Karpas-422 (cell line): ENCODE measurements at regions not wholly inside any gene's neighbourhood (a gene's known extent, or its start where the extent isn't known, plus 50 kb on each side); places are given as distances from the start of the nearest gene placed in this dataset.
"Not testable (repeated sequence)": the region's sequence is repeated elsewhere in the genome, so short reads cannot be mapped to it uniquely, and the experiment has no call there.

ENCODE experiments used
- DNase-seq: peaks from one replicate; pipeline ENCODE4 v3.0.0-alpha.2; 2015
- H2AFZ ChIP-seq: fragments of 200-600 bp; sonication (generic); 2 replicates; pipeline ENCODE4 v1.6.1; 2014; ENCODE audit warnings: antibody characterized with exemption, low read length, mixed read lengths
- H3K27ac ChIP-seq: fragments of 200-600 bp; sonication (generic); 2 replicates; pipeline ENCODE4 v1.5.1; 2014; ENCODE audit warnings: mild to moderate bottlenecking, low read length, moderate library complexity
- H3K27me3 ChIP-seq: fragments of 200-600 bp; sonication (generic); 2 replicates; pipeline ENCODE4 v1.6.1; 2014; ENCODE audit warnings: low read length, mixed read lengths
- H3K36me3 ChIP-seq: fragments of 200-600 bp; sonication (generic); 2 replicates; pipeline ENCODE4 v1.6.1; 2014; ENCODE audit warnings: low read length, mixed read lengths; ENCODE audit not compliant: insufficient read depth
- H3K4me1 ChIP-seq: fragments of 200-600 bp; sonication (generic); 2 replicates; pipeline ENCODE4 v1.6.1; 2014; ENCODE audit warnings: mild to moderate bottlenecking, low read length, mixed read lengths
- H3K4me2 ChIP-seq: fragments of 200-600 bp; sonication (generic); 2 replicates; pipeline ENCODE4 v1.6.1; 2014; ENCODE audit warnings: low read length, low read depth, mild to moderate bottlenecking; ENCODE audit not compliant: poor library complexity, severe bottlenecking
- H3K4me3 ChIP-seq: fragments of 200-600 bp; sonication (generic); 2 replicates; pipeline ENCODE4 v1.5.1; 2014; ENCODE audit warnings: mild to moderate bottlenecking, antibody characterized with exemption, low read length, mixed read lengths
- H3K79me2 ChIP-seq: fragments of 200-600 bp; sonication (generic); 2 replicates; pipeline ENCODE4 v1.6.1; 2014; ENCODE audit warnings: mild to moderate bottlenecking, low read length, mixed read lengths
- H3K9ac ChIP-seq: fragments of 200-600 bp; sonication (generic); 2 replicates; pipeline ENCODE4 v1.6.0; 2014; ENCODE audit warnings: low read length
- H3K9me2 ChIP-seq: fragments of 200-600 bp; sonication (generic), shearing (Covaris generic); replicated peaks from 2 replicates; pipeline ENCODE4 v1.6.0; 2014; ENCODE audit warnings: mild to moderate bottlenecking, low read length, moderate library complexity; ENCODE audit not compliant: insufficient read depth
- H3K9me3 ChIP-seq: fragments of 300-700, 200-600 bp; sonication (generic); 2 replicates; pipeline ENCODE4 v1.6.1; 2014; ENCODE audit warnings: low read length, mixed read lengths
- H4K20me1 ChIP-seq: fragments of 200-600 bp; sonication (generic); 2 replicates; pipeline ENCODE4 v1.6.1; 2014; ENCODE audit warnings: mild to moderate bottlenecking, antibody characterized with exemption, low read length, low read depth; ENCODE audit not compliant: insufficient read depth

GRCh38 chr4:30867427-30867826 lies 147.3 kb downstream of the PCDH7 start:
- peaks cover 23% of the 10 kb centered on the region for H3K9me3 ChIP-seq
- no peak for DNase-seq
- H3K4me3 ChIP-seq, result no peak overlapping the region
- H3K4me2 ChIP-seq, result no peak overlapping the region
- H3K9me2 ChIP-seq, result no peaks in the 10 kb centered on the region
- H3K9ac ChIP-seq, result no peak overlapping the region
- H4K20me1 ChIP-seq, result no peaks in the 10 kb centered on the region
- no peaks in the 10 kb centered on the region for H3K36me3 ChIP-seq
- no peak overlapping the region for H2AFZ ChIP-seq
- H3K27me3 ChIP-seq, result no peaks in the 10 kb centered on the region
- no peaks in the 10 kb centered on the region for H3K4me1 ChIP-seq
- no peaks in the 10 kb centered on the region for H3K79me2 ChIP-seq
- no peak overlapping the region for H3K27ac ChIP-seq

DNA sequence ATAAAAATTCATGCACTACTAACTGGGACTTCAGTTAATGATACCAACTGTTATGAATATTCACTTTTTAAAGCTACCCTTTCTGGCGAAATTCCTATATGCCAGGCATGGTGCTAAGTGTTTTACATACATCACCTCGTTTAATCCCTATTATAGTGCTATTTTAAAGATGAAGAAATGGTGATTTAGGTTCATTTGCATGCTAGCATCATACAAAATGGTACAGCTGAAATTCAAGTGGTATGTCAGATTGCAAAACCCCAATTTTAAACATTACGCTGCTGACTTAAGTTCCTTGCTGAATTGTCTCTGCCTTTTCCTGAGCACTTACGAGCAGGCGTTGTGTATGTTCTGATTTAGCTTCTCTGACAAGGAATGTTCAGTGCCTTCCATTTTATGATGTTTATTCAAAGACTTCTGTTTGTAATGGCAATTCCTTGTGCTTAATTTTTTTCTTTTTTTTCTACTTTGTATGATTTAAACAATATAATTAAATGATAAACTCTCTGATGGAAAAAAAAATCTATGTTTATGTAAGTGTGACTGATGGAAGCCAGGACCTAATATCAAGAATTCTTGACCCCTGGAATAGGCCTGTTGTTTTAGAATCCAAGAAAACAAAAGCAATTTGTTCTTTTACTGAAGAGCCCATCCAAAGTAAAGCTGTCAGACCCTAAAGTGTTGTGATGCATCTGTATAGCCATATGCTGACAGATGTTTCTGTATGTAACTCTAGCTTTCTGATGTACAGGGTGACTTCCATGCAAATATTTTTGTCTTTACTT lies 148.1 kb downstream of the PCDH7 start:
- H3K27ac ChIP-seq, result no peak overlapping the region
- H3K36me3 ChIP-seq, result no peaks in the 10 kb centered on the region
- DNase-seq, result no peak
- no peak overlapping the region for H3K4me2 ChIP-seq
- H3K9ac ChIP-seq, result no peak overlapping the region
- H2AFZ ChIP-seq, result no peak overlapping the region
- H3K4me1 ChIP-seq, result no peaks in the 10 kb centered on the region
- no peaks in the 10 kb centered on the region for H3K27me3 ChIP-seq
- H3K79me2 ChIP-seq, result no peaks in the 10 kb centered on the region
- peaks cover 19% of the 10 kb centered on the region for H3K9me3 ChIP-seq
- H4K20me1 ChIP-seq, result no peaks in the 10 kb centered on the region
- H3K9me2 ChIP-seq, result no peaks in the 10 kb centered on the region
- no peak overlapping the region for H3K4me3 ChIP-seq

DNA sequence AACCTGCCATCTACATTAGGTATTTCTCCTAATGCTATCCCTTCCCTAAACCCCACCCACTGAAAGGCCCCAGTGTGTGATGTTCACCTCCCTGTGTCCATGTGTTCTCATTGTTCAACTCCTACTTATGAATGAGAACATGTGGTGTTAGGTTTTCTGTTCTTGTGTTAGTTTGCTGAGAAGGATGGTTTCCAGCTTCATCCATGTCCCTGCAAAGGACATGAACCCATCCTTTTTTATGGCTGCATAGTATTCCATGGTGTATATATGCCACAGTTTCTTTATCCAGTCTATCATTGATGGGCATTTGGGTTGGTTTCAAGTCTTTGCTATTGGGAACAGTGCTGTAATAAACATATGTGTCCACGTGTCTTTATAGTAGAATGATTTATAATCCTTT lies 149.2 kb downstream of the PCDH7 start:
- H3K9me2 ChIP-seq, H3K27me3 ChIP-seq, DNase-seq, H2AFZ ChIP-seq, H3K79me2 ChIP-seq, H3K4me1 ChIP-seq, H3K4me3 ChIP-seq, H3K4me2 ChIP-seq, H3K27ac ChIP-seq, H3K36me3 ChIP-seq, H3K9ac ChIP-seq, H4K20me1 ChIP-seq: not testable (repeated sequence)
- H3K9me3 ChIP-seq, result peaks cover 18% of the 10 kb centered on the region

GRCh38 chr4:30870513-30870912 lies 150.3 kb downstream of the PCDH7 start:
- no peaks in the 10 kb centered on the region for H3K27me3 ChIP-seq
- no peak overlapping the region for H3K27ac ChIP-seq
- H3K36me3 ChIP-seq, result no peaks in the 10 kb centered on the region
- H2AFZ ChIP-seq, result no peak overlapping the region
- H3K4me2 ChIP-seq, result no peak overlapping the region
- DNase-seq, result no peak
- H4K20me1 ChIP-seq, result no peaks in the 10 kb centered on the region
- peaks cover 17% of the 10 kb centered on the region for H3K9me3 ChIP-seq
- no peaks in the 10 kb centered on the region for H3K9me2 ChIP-seq
- no peak overlapping the region for H3K9ac ChIP-seq
- no peaks in the 10 kb centered on the region for H3K79me2 ChIP-seq
- H3K4me1 ChIP-seq, result no peaks in the 10 kb centered on the region
- H3K4me3 ChIP-seq, result no peak overlapping the region

GRCh38 chr4:30875658-30876269 lies 155.6 kb downstream of the PCDH7 start:
- Histone ChIP-seq H2AFZ (no peak overlapping the region), H3K4me1 (no peaks in the 10 kb centered on the region), H3K9me3 (peaks cover 30% of the 10 kb centered on the region), H3K36me3 (no peaks in the 10 kb centered on the region), H3K79me2 (no peaks in the 10 kb centered on the region), H3K27ac (no peak overlapping the region), H3K9me2 (no peaks in the 10 kb centered on the region), H3K4me3 (no peak overlapping the region), H3K4me2 (no peak overlapping the region), H3K27me3 (no peaks in the 10 kb centered on the region), H4K20me1 (no peaks in the 10 kb centered on the region), H3K9ac (no peak overlapping the region)
- DNase-seq, result no peak

- H3K79me2 ChIP-seq, result no peaks in the 10 kb centered on the region
These were observed 159.9 kb downstream of the PCDH7 start for GRCh38 chr4:30879855-30880598.

DNA sequence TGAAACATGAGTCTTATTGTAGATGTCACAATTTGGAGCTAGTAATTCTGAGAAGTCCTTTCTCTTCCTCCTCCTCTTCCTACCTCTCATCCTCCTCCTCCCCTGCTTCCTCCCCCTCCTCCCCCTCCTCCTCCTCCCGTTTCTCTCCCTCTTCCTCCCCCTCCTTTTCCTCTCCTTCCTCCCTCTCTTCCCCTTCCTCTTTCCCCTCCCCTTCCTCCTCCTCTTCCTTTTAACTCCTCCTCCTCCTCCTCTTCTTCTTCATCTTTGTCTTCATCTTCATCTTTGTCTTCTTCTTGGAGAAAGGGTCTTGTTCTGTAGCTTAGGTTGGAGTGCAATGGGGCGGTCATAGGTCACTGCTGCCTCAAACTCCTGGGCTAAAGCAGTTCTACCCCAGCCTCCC lies 161.8 kb downstream of the PCDH7 start:
- no peak for DNase-seq
- Histone ChIP-seq H3K27ac (no peak overlapping the region), H3K4me3 (no peak overlapping the region), H3K9me2 (no peaks in the 10 kb centered on the region), H3K36me3 (no peaks in the 10 kb centered on the region), H4K20me1 (no peaks in the 10 kb centered on the region), H3K27me3 (no peaks in the 10 kb centered on the region), H3K9me3 (peaks cover 16% of the 10 kb centered on the region), H2AFZ (no peak overlapping the region), H3K4me1 (no peaks in the 10 kb centered on the region), H3K79me2 (no peaks in the 10 kb centered on the region), H3K9ac (no peak overlapping the region), H3K4me2 (no peak overlapping the region)

More at GRCh38 chr4:30879855-30880598, 159.9 kb downstream of the PCDH7 start:
- no peak overlapping the region for H3K4me3 ChIP-seq
- no peaks in the 10 kb centered on the region for H3K27me3 ChIP-seq
- no peak for DNase-seq
- H3K9me2 ChIP-seq, result no peaks in the 10 kb centered on the region
- no peak overlapping the region for H3K4me2 ChIP-seq
- H3K9me3 ChIP-seq, result peaks cover 23% of the 10 kb centered on the region
- no peaks in the 10 kb centered on the region for H4K20me1 ChIP-seq
- H3K9ac ChIP-seq, result no peak overlapping the region
- H3K36me3 ChIP-seq, result no peaks in the 10 kb centered on the region
- no peaks in the 10 kb centered on the region for H3K4me1 ChIP-seq
- no peak overlapping the region for H3K27ac ChIP-seq
- no peak overlapping the region for H2AFZ ChIP-seq

DNA sequence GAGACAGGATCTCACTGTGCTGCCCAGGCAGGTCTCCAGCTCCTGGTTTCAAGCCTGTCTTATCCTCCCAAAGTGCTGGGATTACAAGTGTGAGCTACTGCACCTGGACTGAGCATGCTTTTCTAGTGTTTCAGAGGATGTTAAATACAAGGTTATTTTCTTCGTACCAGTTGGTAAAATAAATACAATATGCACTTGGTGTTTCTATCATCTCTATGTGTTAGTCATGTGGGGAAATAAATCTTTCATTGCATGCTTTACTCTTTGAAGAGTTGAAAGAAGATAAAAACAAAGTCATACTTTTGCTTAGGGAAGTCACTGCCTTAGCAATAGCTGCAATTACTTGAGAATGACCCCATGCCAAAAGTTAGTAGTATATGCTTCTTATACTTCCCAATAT lies 162.3 kb downstream of the PCDH7 start:
- H3K79me2 ChIP-seq, result no peaks in the 10 kb centered on the region
- no peak overlapping the region for H2AFZ ChIP-seq
- H3K27ac ChIP-seq, result no peak overlapping the region
- H3K4me2 ChIP-seq, result no peak overlapping the region
- no peaks in the 10 kb centered on the region for H3K9me2 ChIP-seq
- no peaks in the 10 kb centered on the region for H3K27me3 ChIP-seq
- H3K9ac ChIP-seq, result no peak overlapping the region
- H3K36me3 ChIP-seq, result no peaks in the 10 kb centered on the region
- H3K9me3 ChIP-seq, result peaks cover 16% of the 10 kb centered on the region
- no peak for DNase-seq
- H4K20me1 ChIP-seq, result no peaks in the 10 kb centered on the region
- H3K4me1 ChIP-seq, result no peaks in the 10 kb centered on the region
- no peak overlapping the region for H3K4me3 ChIP-seq
